LHCN-M2 (cell line): ENCODE measurements at regions not wholly inside any gene's neighbourhood (a gene's known extent, or its start where the extent isn't known, plus 50 kb on each side); places are given as distances from the start of the nearest gene placed in this dataset.
A peak's percentile ranks its signal among the peaks of the same experiment; 100 is the strongest.

Experiments
- DNase-seq: peaks from one replicate; pipeline ENCODE4 v3.0.0-alpha.2; 2012; ENCODE audit warnings: low read depth

- DNase-seq, result no peak
These were observed 212.1 kb downstream of the GXYLT1 start for GRCh38 chr12:41932470-41932991.

GRCh38 chr12:41930866-41931437, 213.7 kb downstream of the GXYLT1 start:
- no peak for DNase-seq

GRCh38 chr12:41924111-41924510, 220.6 kb downstream of the GXYLT1 start:
- no peak for DNase-seq

DNA sequence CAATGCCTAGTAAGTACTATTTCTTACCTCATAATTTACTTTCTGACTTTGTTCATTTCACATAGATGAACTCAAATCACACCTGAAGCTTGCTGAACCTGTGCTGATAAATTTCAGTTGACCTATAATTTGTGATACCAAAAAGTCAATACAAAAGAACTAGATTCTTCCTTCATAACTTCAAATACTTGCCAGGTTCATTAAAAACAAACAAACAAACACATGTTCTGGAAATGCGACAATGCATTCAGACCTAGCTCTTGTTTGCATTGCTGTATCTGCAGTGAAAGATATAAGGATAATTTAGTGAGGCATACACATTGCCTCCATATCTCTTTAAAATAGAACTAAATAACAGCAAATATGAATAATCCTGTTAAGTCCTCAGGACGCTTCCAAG, 221.3 kb downstream of the GXYLT1 start:
- no peak for DNase-seq

GRCh38 chr12:41920355-41920754, 224.3 kb downstream of the GXYLT1 start:
- no peak for DNase-seq

GRCh38 chr12:41919526-41920261, 225.0 kb downstream of the GXYLT1 start:
- DNase-seq, result no peak

DNA sequence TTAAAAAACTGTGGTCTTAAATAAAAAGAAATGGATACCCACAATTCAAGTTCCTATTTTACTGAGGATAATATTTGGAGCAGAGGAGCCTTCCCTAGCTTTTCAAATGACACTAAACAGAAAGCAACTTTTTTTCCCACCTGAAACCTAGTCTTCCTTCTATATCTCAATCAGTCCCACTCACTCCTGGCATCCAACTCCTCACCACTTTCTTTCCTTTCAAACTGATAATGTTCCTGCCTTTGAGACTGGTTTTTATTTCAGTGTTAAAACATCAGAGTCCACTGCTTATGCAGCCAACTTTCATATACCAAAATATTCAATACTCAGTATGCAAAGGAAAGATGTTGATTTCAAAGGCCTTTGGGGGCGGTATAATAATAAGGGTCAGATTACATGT, 225.6 kb downstream of the GXYLT1 start:
- no peak for DNase-seq

DNA sequence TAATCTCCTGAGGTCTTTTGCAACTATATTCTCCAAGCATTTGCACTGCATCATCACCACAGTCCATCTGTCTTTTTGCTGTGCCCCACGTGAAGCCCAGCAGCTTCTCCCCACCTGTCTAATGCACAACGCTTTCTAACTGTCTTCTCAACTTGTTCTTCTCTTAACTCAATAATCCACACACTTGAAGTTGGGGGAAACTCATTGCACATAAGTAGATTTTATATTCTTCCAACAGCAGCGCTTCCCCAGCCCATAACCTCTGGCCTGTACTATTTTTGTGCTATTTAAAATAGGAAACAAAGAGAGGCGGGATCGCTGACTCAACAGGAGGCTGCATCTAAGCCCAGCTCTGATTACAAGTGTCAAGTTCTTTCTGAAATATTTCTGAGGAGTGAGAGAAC, 226.7 kb downstream of the GXYLT1 start:
- peak; percentile 1 for DNase-seq

DNA sequence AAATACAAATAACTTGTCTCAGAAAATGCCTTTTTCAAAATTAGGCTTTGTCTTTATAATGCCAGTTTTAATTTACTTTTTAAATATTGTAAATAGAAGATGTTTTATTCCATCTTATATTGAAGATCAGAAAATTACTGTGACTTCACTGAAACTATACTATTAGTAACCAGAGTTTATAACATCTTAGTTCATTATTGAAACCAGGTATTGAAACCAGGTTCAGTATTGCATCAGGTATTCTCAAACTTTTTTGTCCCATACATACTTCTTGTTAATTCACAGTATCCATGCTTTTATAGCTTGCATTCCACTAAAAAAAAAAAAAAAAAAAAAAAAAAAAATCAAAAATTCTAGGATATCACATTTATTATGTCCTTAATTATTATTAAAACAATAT, 227.5 kb downstream of the GXYLT1 start:
- DNase-seq, result no peak

GRCh38 chr12:41910578-41911320, 233.9 kb downstream of the GXYLT1 start:
- no peak for DNase-seq

DNA sequence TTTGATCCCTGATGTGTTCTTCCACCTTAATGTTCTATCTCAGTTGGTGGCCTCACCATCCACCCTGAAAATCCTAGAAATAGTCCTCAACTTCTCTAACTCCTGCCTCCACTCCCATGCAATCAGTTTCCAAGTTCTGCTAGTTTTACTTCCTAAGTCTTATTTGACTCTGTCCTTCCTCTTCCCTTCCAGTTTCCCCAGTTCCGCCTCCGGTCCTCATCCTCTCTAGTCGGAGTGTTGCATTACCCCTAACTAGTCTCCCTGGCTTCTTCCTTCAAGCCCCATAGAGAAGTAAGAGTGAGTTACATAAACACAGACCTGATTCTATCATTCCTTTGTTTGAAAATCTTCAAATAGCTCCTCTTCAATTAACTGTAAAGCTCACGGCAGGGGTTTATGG, 236.5 kb downstream of the GXYLT1 start:
- DNase-seq, result no peak

GRCh38 chr12:41907550-41907949, 237.1 kb downstream of the GXYLT1 start:
- DNase-seq, result no peak

- DNase-seq, result no peak
These were observed 237.7 kb downstream of the GXYLT1 start for GRCh38 chr12:41907021-41907420.

- no peak for DNase-seq
These were observed 238.8 kb downstream of the GXYLT1 start for GRCh38 chr12:41905759-41906297.

- DNase-seq, result no peak
These were observed 239.5 kb downstream of the GXYLT1 start for GRCh38 chr12:41905073-41905758.

DNA sequence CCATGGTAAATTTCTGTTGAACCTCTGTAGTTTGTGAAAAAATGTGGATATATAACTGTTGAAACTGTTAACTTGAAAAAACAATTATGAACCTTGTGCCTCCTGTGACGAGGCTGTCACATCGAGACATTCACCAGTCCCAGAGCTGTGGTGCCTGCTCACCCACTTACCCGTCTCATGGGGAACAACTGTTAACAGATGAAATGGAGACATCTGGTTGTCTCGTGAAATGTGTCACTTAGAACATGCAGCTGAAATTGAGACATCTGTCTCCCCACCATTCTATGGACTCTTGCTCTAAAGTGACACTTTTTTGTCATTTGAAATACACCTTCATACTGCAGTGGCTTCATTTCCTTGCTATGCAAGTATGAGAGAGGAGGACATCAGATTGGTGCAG, 240.6 kb downstream of the GXYLT1 start:
- DNase-seq, result no peak

DNA sequence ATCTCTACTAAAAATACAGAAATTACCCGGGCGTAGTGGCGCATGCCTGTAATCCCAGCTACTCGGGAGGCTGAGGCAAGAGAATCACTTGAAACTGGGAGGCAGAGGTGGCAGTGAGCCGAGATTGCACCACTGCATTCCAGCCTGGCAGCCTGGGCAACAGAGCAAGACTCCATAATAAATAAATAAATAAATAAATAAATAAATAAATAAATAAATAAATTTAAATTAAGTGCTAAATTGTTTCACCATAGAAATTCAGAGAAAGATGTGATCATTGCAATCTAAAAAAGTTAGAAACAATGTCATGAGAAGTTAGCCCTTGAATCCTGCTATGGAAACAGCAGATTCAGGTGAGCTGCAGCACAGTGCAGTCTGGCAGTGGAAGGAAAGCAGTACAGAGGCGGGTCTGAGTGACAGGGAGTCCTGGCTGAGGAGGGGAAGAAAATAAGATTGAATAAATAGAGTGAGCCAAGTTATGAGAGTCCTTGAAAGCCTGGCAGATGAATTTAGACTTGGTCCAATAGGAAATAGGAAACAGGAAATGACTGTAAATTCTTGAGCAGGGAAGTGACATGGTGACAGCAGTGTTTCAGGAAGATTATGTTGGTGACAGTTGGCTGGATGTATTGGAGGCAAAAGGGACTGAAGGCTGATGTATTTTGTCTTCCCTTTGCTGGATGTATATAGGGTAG, 241.5 kb downstream of the GXYLT1 start:
- DNase-seq, result no peak

DNA sequence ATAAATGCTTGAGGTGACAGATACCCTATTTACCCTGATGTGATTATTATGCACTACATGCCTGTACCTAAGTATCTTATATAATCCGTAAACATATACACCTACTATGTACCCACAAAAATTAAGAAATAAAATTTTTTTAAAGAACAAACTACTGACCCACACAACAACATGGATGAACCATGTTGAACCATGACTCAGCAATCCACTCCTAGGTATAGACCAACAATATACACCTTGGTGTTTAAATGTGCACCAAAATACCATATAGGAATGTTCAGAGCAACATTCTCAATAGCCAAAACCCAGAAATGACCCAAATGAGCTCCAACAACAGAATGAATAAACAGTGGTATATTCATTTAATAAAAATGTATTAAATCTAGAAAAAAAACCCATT, 245.1 kb downstream of the GXYLT1 start:
- DNase-seq, result no peak

DNA sequence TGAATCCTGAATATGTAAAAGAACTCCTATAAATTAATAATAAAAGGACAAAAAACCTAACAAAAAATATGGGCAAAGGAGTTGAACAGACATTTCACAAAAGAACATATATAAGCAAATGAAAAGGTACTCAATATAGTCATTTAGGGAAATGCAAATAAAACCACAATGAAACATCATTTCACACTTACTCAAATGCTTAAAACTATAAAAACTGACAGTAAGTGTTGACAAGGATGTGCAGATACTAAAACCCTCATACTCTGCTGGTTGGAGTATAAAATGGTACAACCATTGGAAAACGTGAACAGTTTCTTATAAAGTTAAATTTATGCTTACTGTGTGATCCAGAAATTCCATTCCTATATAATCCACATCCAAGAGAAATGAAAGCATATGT, 247.1 kb downstream of the GXYLT1 start:
- no peak for DNase-seq

DNA sequence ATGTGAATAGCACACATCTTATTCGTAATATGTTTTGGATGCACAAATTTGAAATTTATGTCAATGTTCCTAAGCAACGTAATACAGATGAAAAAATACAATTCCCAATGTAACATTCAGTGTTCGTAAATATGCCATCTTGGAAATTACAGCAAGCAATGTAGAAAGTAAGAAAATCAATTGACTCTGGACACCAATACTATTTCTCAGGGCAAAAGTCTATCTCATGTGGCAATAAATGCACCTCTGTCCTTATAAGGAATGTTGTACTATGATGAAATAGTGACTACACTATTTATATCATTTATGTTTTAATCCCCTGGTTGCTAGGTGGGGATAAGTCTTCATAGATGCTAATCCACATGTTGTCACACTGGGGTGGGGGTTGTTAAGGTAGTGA, 251.2 kb downstream of the GXYLT1 start:
- no peak for DNase-seq

- no peak for DNase-seq
These were observed 252.4 kb downstream of the GXYLT1 start for GRCh38 chr12:41892302-41892701.
